Lower leg skin (tissue), 3 donors: ENCODE measurements at regions not wholly inside any gene's neighbourhood (a gene's known extent, or its start where the extent isn't known, plus 50 kb on each side); places are given as distances from the start of the nearest gene placed in this dataset.

Experiments used
- POLR2A ChIP-seq, 2 donors: fragments of 450-650 bp; IDR thresholded peaks; one replicate each; pipeline ENCODE4 v1.6.1; 2016 to 2017; ENCODE audit warnings: antibody characterized with exemption in 2 of 2, mild to moderate bottlenecking in 1 of 2, moderate library complexity in 1 of 2
- TF ChIP-seq, protein P1 (sequence below), 3 donors: fragments of 450-650 bp; IDR thresholded peaks; one replicate each; pipeline ENCODE4 v1.5.1; 2016; ENCODE audit warnings: antibody characterized with exemption in 3 of 3, mild to moderate bottlenecking in 3 of 3, moderate library complexity in 2 of 3

DNA sequence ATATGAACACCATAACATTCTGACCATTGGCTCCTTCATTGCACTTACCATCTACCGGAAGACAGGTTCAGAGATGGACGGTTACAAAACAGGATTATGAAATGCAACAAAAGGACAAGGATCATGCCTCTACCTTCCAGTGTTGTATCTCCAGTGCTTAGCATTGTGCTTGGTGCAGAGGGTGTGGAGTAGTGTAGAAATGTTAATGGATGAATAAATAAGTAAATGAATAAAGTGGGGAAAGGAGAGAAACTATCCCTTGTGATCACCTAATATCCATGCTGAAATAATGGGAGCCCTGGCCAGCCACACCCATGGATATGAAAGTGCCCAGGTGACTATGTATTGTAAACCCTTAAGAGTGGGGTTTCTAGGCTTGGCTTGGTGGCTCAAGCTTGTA, 344.8 kb upstream of the LMCD1 start:
- TF ChIP-seq POLR2A (IDR thresholded peaks at IDR 0.05), result no peak
- TF ChIP-seq, protein P1, sequence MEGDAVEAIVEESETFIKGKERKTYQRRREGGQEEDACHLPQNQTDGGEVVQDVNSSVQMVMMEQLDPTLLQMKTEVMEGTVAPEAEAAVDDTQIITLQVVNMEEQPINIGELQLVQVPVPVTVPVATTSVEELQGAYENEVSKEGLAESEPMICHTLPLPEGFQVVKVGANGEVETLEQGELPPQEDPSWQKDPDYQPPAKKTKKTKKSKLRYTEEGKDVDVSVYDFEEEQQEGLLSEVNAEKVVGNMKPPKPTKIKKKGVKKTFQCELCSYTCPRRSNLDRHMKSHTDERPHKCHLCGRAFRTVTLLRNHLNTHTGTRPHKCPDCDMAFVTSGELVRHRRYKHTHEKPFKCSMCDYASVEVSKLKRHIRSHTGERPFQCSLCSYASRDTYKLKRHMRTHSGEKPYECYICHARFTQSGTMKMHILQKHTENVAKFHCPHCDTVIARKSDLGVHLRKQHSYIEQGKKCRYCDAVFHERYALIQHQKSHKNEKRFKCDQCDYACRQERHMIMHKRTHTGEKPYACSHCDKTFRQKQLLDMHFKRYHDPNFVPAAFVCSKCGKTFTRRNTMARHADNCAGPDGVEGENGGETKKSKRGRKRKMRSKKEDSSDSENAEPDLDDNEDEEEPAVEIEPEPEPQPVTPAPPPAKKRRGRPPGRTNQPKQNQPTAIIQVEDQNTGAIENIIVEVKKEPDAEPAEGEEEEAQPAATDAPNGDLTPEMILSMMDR (IDR thresholded peaks at IDR 0.05), result no peak
